Activated B cell treated with CpG ODN at 0.5 μM for 24 hours (primary cell): ENCODE measurements at regions not wholly inside any gene's neighbourhood (a gene's known extent, or its start where the extent isn't known, plus 50 kb on each side); places are given as distances from the start of the nearest gene placed in this dataset.

ENCODE experiments used
- ATAC-seq: fragments of 200-7000 bp; cut with Tn5 transposase; one replicate; pipeline ENCODE4 v1.10.0; 2021; ENCODE audit warnings: low read depth, mild to moderate bottlenecking, moderate library complexity
- CTCF ChIA-PET: fragments of 350-600 bp; sonication (Branson Sonifier 250); formaldehyde crosslinking; loops from one replicate; lab custom pipeline; 2021; ENCODE audit warnings: antibody characterized with exemption; lab: Charles Lee
- POLR2A ChIA-PET: fragments of 350-600 bp; sonication (Branson Sonifier 250); formaldehyde crosslinking; loops from one replicate; lab custom pipeline; 2021; ENCODE audit warnings: antibody characterized with exemption; lab: Charles Lee
- DNase-seq: peaks from one replicate; pipeline ENCODE4 v3.0.0; 2022
- H3K27ac Mint-ChIP-seq: one replicate; pipeline ENCODE4 v1.8.0; 2020; ENCODE audit warnings: mixed read lengths
- H3K27me3 Mint-ChIP-seq: one replicate; pipeline ENCODE4 v1.8.0; 2021; ENCODE audit warnings: mixed read lengths
- H3K36me3 Mint-ChIP-seq: one replicate; pipeline ENCODE4 v1.8.0; 2021; ENCODE audit warnings: low read depth, mixed read lengths
- H3K4me1 Mint-ChIP-seq: one replicate; pipeline ENCODE4 v1.8.0; 2021; ENCODE audit warnings: mixed read lengths
- H3K4me3 Mint-ChIP-seq: one replicate; pipeline ENCODE4 v1.8.0; 2020; ENCODE audit warnings: mild to moderate bottlenecking, mixed read lengths
- H3K9me3 Mint-ChIP-seq: one replicate; pipeline ENCODE4 v1.8.0; 2020; ENCODE audit warnings: mixed read lengths
- CTCF ChIP-seq: fragments of 200-600 bp; IDR thresholded peaks from one replicate; pipeline ENCODE4 v1.8.0; 2022; ENCODE audit warnings: antibody characterized with exemption, mild to moderate bottlenecking
- intact Hi-C: fragments of 100-400 bp; cut with micrococcal nuclease; formaldehyde crosslinking; loops from one replicate; pipeline ENCODE4 v1.15.1; 2024

- no peaks in the 10 kb centered on the region for H3K4me1 Mint-ChIP-seq
- no peaks in the 10 kb centered on the region for H3K36me3 Mint-ChIP-seq
- H3K27ac Mint-ChIP-seq = no peak overlapping the region
- H3K4me3 Mint-ChIP-seq = no peak overlapping the region
- H3K9me3 Mint-ChIP-seq = no peaks in the 10 kb centered on the region
- DNase-seq (no peak), ATAC-seq (no peak)
- CTCF ChIA-PET = no interaction called here
- POLR2A ChIA-PET = no interaction called here
- intact Hi-C loops = no loop called here
- no peaks in the 10 kb centered on the region for H3K27me3 Mint-ChIP-seq
- TF ChIP-seq CTCF = no peak
Measured at GRCh38 chr5:155898284-155898683, 428.7 kb upstream of the SGCD start.

GRCh38 chr5:155903791-155904190 is 423.2 kb upstream of the SGCD start:
- no peaks in the 10 kb centered on the region for H3K4me1 Mint-ChIP-seq

GRCh38 chr5:155905364-155905763 is 421.6 kb upstream of the SGCD start:
- TF ChIP-seq CTCF = no peak
- DNase-seq (no peak), ATAC-seq (no peak)
- ChIA-PET CTCF (no interaction called here), POLR2A (no interaction called here)
- intact Hi-C loops = no loop called here
- Mint-ChIP-seq H3K27ac (no peak overlapping the region), H3K4me1 (no peaks in the 10 kb centered on the region), H3K36me3 (no peaks in the 10 kb centered on the region), H3K9me3 (no peaks in the 10 kb centered on the region), H3K4me3 (no peak overlapping the region), H3K27me3 (no peaks in the 10 kb centered on the region)

More at GRCh38 chr5:155903791-155904190, 423.2 kb upstream of the SGCD start:
- POLR2A ChIA-PET = no interaction called here
- no peak for DNase-seq
- intact Hi-C loops = no loop called here
- Mint-ChIP-seq H3K4me3 (no peak overlapping the region), H3K9me3 (no peaks in the 10 kb centered on the region), H3K27me3 (no peaks in the 10 kb centered on the region), H3K36me3 (no peaks in the 10 kb centered on the region), H3K27ac (no peak overlapping the region)
- CTCF ChIA-PET = no interaction called here
- TF ChIP-seq CTCF = no peak
- no peak for ATAC-seq

- no peaks in the 10 kb centered on the region for H3K9me3 Mint-ChIP-seq
- DNase-seq (no peak), ATAC-seq (no peak)
- CTCF ChIA-PET = no interaction called here
- POLR2A ChIA-PET = no interaction called here
- no peak for TF ChIP-seq CTCF
- no peak overlapping the region for H3K4me3 Mint-ChIP-seq
- no peaks in the 10 kb centered on the region for H3K27me3 Mint-ChIP-seq
- H3K36me3 Mint-ChIP-seq = no peaks in the 10 kb centered on the region
- no peaks in the 10 kb centered on the region for H3K4me1 Mint-ChIP-seq
- intact Hi-C loops = no loop called here
- no peak overlapping the region for H3K27ac Mint-ChIP-seq
Measured at GRCh38 chr5:155906046-155906445, 420.9 kb upstream of the SGCD start.

- no peak for TF ChIP-seq CTCF
- Mint-ChIP-seq H3K4me3 (no peak overlapping the region), H3K27ac (no peak overlapping the region), H3K27me3 (no peaks in the 10 kb centered on the region), H3K36me3 (no peaks in the 10 kb centered on the region), H3K9me3 (no peaks in the 10 kb centered on the region), H3K4me1 (no peaks in the 10 kb centered on the region)
- ChIA-PET POLR2A (no interaction called here), CTCF (no interaction called here)
- intact Hi-C loops = no loop called here
- no peak for ATAC-seq
- no peak for DNase-seq
Measured at GRCh38 chr5:155908543-155908942, 418.4 kb upstream of the SGCD start.
